Stimulated activated CD8-positive, alpha-beta memory T cell treated with anti-CD3 and anti-CD28 coated beads, Interleukin-7, amount 100 ng/mL, for 48 hours (primary cell): ENCODE measurements at regions not wholly inside any gene's neighbourhood (a gene's known extent, or its start where the extent isn't known, plus 50 kb on each side); places are given as distances from the start of the nearest gene placed in this dataset.
"Not testable (repeated sequence)": the region's sequence is repeated elsewhere in the genome, so short reads cannot be mapped to it uniquely, and the experiment has no call there.

Experiments
- DNase-seq, 2 donors: peaks; one replicate each; pipeline ENCODE4 v3.0.0-alpha.2; 2020; ENCODE audit warnings: low read depth in 1 of 2; ENCODE audit errors: extremely low read depth in 1 of 2

DNA sequence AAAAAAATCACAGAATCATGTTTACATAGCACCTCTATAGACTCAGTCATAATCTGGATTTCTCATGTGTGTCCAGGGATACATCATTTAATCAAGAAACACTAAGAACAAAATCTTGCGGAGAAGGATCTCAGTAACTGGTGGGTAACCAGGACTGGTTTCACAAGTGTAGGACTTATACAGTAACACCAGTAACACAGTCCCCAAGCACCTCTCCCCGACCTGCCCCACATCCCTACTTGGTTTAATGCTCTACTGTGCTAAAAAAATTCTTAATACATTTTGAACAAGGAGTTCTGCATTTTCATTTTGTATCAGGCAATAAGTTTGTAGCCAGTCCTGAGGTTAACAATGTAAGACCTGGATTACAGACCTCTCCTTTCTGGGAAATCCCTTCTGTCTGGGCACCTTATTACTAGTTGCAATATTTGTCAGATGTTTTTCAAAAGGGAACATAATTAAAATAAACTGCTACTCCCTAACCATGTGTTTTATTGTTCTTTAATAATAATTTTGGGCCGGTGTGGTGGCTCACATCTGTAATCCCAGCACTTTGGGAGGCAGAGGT lies 57.6 kb upstream of the BBX start:
- DNase-seq, result no peak

DNA sequence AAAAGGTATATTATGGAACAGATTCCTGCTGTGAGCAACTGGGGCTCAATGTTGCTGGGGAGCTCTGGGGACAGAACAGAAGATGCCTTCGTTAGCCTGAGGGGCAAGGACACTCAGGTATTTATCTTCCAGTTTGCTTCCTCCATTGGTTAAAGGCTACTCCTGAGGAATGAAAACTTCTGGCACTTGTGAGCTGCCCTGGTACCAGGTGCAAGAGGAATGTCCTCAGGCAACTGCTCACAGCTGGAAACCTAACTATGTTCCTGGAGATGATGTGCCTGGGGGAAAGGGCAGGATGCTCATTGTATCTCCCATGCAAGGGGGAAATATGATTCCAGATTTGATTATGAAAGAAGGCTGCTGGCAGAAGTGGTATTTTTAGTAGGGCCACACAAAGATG lies 54.0 kb upstream of the BBX start:
- DNase-seq, result no peak

DNA sequence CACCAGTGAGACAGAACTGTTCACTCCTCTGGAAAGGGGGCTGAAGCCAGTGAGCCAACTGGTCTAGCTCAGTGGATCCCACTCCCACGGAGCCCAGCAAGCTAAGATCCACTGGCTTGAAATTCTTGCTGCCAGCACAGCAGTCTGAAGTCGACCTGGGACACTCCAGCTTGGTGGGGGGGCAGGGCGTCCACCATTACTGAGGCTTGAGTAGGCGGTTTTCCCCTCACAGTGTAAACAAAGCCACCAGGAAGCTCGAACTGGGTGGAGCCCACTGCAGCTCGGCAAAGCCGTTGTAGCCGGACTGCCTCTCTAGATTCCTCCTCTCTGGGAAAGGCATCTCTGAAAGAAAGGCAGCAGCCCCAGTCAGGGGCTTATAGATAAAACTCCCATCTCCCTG lies 52.3 kb upstream of the BBX start:
- DNase-seq, result not testable (repeated sequence)
